ENCODE measurements at regions not wholly inside any gene's neighbourhood (a gene's known extent, or its start where the extent isn't known, plus 50 kb on each side); places are given as distances from the start of the nearest gene placed in this dataset.
"Not testable (repeated sequence)": the region's sequence is repeated elsewhere in the genome, so short reads cannot be mapped to it uniquely, and the experiment has no call there.

DNA sequence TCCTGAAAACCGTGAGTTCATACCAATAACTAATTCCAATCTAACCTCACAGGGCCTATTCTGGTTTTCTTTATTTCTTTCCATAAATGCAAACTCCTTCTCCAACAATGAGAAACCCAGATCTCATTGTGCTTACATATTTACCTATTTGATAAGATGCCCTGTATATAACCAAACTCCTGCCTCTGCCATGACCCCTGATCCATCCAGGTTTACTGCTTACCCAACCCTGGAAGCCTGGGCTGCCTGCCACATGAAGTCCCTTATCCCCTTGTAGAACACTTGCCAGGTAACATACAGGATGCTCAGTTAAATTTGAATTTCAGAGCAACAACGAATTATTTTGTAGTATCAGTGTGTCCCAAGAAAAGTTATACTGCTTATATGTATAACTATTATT lies 766.1 kb downstream of the LTN1 start:
- no peak for DNase-seq

DNA sequence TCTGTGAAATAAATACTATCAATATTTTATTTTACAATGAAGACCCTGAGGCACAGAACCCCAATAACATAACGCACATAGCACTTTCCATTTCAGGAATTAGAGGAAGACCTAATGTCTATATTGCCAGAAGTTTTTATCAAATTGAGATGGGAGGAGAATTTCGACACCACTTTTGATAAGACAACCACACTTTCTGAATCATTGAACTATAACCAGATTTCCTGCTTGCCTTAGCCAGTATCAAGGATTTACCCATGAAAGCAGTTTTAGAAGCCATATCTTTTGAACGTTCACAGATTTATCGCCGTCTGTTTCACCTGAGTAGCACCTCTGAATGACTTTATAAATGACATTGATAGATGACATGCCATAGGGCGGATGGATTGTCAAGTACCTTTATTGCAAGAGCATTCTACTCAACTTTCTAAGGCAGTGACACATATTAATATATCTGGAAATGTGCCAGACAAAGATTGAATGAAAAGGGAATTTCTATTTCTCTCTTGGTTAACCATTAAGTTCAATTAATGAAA lies 768.4 kb downstream of the LTN1 start:
- DNase-seq: no peak

DNA sequence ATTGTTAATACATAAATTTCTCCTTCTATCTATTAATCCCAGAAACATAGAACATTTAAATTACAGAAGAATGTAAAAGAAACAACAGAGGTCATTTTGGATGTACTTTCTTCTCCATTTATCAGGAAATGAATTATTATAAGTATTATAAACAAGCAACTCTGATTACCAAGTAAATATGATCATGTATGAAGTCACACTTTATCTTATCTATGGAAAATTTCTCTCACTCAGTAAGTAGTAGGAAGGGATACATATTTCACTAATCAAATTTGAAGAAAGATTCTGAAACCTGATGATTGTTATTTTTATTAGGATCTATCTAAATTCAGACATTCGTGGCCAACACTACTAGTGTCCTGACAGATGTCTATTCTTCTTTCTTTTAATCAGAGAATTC lies 770.7 kb downstream of the LTN1 start:
- DNase-seq: no peak

DNA sequence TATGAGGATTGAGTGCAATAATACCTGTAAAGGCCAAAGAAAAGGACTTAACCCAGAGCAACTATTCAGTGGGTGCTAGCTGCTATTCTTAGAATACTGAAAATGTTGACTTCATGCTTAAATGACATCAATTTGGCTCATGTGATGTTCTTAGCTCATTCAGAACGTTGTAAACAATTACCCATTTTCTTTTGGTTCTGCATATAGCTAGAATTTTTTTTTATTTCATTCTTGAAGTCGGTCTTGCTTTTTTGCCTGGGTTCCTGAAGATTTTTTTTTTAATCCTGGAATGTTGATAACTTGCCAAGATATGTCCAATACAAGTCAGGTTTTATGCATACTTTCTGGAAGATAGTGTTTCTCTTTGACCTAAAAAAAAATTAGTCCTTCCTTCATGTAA lies 772.0 kb downstream of the LTN1 start:
- no peak for DNase-seq

DNA sequence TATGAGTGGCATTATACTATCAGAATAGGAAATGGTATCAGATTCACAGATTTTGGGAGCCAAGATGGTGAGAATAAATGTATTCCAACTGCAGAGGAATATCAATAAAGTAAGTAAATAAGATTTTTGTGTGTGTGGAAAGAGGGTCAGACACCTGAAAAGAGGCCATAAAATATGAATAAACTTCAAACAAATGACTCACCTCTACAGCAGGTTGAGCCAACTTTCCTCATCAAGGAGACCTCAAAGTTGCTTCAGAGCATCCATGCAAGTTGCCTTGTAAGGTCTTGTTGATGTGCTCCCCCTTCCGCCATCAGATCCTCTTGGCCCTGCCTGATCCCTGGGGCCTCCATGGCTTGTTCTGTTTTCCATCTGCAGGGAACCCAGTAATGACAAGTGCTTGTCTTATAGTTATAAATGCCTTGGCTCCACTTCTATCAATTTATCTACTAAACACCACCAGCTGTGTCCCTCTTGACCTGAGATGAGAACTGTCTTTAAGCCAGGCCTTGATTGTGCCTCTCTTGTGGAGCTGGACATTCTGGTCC lies 775.6 kb downstream of the LTN1 start:
- DNase-seq: no peak

DNA sequence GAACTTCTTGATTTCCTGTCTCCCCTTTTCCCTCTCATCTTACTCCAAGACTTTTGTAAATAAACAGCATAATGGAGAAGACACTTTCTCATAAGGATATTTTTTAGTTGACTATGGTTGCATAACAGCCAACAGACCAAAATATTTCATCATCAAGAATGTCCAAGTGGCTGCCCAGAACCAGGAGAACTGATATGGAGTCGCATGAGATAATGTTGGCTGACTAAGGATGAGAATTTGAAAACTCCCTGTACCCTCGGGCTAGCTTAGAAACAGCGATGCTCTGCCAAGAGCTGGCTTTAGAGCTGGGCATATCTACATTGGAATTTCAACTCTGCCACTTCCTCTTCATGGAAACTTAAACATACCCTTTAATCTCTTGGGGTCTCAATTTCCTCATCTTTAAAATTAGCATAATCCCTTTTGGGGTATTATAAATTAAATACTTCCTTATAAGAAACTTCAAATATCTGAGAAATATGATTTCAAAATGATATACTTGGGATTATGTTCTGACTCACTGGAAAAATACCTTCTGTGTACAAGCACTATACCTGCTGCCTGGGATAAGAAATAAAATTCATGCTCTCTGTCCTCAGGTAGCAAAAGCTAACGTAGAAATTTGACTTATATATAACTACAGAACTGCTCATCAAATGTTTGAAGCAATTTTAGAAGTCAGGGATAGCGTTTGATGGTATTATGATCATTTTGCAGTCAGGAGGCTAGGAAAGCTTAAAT lies 777.3 kb downstream of the LTN1 start:
- DNase-seq: no peak

DNA sequence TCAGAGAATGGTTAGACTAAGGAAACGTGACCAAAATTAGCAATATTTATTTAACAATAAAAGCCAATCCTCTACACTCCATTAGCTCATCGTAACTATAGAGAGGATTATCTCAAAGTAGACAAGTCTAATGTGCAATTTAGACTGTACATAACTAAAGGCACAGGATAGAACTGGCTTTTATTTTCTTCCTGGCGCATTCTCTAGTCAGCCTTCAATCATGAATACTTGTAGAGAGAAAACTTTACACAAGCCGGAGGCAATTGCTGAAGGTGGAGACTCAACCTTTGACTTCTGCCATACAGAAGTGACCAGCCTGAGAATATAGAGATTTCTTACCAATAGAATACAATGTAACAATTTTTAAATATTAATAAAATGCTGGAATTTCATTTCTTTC lies 777.9 kb downstream of the LTN1 start:
- no peak for DNase-seq

DNA sequence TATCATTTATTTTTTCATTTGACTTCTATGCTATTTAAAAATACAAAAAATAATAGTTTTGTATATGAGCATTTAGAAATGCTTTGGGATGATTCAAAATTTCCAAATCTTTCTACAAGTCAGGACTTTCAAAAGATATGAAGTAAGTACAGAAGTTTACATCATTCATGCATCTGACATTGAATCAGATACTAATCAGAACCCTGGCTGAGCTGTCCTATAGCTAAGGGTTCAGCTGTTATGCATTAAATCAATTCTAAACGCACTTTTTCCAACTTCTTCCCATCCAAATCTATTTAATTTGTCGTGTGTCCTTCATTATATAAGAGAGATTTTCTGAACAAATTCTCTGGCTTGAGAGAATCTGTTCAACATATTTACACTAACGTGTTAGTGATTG lies 779.4 kb downstream of the LTN1 start:
- no peak for DNase-seq

DNA sequence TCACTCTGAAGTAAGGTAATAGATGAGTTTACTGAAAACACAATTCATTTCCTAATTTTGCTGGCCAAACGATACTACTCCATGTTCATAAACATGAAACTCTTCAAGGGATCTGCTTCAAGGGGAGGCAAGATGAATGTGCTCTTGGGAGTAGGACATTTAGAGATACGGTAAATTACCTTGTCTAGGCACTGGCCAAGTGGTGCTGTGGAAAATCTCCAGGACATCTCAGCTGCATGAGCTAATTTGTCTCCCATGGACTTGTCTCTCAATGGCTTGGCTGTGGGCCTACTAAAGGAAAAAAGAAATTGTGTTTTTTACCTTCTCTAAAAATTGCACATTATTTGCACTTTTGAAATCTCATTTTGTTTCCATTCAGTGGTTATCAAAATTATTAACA lies 780.6 kb downstream of the LTN1 start:
- no peak for DNase-seq

DNA sequence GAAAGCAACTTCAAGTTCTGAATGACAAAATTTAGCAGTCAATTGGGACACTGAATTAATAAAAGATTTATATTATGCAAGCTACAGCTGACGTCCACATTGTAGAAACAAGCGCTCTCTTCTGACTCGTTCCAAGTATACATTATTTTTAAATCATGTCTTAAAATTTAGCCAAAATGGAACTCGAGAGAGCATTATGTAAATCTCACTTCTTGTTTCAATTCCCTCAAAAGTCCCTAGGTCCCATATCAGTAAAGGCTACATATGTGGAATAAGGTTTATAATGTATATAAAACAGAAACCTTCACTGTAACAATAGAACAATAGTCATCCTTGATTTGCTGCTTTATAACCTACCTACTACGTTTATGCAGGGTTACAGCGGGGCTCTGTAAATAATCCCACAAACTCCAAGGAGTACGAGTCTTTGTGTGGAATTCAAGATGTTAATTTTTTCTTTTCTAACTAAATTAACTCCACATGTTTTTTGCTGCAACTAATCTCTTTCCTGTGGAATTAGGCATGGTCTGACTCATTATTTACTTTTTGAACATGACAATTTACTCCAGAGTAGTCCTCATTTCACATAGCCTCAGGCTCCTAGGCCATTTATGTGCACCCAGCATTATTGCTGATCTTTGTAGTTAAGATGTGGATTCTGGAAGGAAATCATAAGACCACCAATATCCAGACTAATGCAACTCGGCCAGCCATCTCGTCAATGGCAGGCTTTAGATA lies 785.1 kb downstream of the LTN1 start:
- no peak for DNase-seq

DNA sequence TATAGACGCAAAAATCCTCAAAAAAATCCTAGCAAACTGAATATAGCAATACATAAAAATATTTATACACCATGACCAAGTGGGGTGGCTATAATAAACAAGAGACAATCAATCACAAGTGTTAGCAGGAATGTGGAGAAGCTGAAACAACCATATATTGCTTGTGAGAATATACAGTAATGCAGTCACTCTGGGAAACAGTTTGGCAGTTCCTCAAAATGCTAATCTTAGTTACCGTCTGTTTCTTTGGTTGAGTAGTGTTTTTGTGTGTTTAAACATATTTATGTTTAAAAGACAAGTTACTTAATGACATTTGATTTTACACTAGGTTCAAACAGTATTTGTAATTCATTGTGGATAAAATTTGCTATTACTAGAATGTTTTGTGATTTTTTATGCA lies 792.0 kb downstream of the LTN1 start:
- DNase-seq: no peak

DNA sequence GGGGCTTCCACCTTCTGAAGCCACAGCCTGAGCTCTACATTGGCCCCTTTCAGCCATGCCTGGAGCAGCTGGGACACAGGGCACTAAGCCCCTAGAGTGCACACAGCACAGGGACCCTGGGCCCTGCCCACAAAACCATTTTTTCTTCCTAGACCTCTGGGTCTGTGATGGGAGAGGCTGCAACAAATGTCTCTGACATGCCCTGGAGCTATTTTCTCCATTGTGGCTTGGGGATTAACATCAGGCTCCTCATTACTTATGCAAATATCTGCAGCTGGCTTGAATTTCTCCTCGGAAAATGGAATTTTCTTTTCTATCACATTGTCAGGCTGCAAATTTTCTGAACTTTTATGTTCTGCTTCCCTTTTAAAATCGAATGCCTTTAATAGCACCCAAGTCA lies 795.7 kb downstream of the LTN1 start:
- DNase-seq: no peak

DNA sequence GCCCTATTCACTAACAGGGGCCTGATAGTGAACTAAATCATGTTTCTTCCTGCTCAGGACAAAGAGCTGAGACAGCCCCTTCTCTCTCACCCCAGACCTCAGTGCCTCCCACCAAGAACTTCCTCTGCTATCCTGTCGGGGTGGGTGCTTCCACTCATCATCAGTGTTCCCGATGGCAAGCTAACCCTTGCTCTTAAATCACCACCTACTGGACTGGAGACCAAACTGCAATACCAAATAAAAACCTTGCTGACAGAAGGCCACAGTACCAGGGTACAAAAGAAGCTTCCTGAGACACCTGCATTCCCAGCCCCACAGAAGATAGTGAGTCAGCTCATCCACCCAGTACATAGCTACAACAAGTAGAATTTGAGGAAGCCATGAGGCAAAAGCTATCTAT lies 799.5 kb downstream of the LTN1 start:
- peak in 1 of 2 donors; percentile 11 for DNase-seq

DNA sequence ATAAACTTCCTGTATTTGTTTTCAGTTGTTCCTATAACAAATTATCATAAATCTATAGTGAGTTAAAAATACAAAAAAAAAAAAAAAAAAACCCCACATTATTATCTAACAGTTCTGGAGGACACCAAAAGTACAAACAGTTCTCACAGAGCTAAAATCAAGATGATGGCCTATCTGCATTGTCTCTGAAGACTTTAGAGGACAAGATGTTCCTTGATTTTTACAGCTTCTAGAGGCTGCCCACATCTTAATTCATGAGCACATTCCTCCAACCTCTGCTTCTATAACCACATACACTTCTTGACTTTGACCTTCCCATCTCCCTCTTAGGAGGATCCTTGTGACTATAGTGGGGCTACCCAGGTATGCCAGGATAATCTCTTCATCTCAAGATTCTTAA lies 806.1 kb downstream of the LTN1 start:
- DNase-seq: no peak

DNA sequence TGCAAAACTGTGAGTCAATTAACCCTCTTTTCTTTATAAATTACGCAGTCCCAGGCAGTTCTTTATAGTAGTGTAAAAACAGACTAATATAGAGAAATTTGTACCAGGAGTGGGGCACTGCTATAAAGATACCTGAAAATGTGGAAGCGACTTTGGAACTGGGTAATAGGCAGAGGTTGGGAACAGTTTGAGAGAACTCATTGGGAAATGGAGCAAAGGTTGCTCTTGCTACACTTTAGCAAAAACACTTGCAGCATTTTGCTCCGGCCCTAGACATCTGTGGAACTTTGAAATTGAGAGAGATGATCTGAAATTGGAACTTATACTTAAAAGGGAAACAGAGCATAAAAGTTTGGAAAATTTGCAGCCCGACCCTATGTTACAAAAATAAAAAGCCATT lies 810.9 kb downstream of the LTN1 start:
- no peak for DNase-seq

DNA sequence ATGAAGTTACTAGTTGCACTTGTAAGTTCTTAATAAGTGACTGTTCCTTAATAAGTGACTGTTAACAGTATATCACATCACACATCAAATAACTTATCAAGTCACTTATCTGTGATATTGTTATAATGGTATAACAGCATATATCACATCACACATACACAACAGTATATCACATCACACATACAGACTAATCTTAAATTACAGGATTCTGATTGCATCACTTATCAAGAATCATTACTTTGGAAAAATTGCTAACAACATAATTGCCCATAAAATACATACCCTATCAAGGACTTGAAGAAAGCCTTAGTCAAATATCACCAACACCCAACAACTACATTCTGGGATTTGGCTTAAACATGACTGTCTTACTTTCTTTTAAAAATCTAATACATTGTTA lies 813.5 kb downstream of the LTN1 start:
- no peak for DNase-seq

DNA sequence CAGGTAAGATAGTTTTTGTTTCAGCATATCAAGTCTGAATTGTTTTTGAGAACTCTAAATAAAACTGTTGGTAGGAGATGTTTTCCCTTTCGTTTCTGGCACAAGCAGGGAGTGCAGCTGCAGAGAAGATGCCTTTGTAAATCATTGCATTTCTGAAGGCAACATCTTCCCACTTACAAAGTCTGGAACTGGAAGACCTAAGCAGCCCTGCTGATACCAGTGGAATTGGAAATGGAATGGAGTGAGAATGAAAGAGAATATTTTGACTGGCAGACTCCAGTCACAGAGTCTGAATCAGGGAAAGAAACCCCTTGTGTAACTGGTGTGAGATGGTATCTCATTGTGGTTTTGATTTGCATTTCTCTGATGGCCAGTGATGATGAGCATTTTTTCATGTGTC lies 815.6 kb downstream of the LTN1 start:
- no peak for DNase-seq

DNA sequence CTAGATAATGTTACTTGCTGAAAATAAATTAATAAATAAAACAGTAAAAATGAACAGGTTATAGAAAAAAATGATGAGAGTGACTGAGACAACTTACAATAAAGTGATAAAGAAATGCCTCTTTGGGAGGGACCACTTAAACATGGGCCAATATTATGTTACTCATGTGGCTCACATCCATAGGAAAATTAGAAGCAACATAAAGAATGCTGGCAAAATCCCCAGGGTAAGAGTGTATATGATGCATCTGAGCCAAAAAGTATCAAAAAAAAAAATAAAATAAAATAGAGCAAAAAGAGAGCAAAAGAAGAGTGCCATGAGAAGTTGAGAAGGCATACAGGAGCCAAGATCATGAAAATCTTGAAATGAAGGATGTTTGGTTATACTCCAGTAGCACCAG lies 818.0 kb downstream of the LTN1 start:
- no peak for DNase-seq

DNA sequence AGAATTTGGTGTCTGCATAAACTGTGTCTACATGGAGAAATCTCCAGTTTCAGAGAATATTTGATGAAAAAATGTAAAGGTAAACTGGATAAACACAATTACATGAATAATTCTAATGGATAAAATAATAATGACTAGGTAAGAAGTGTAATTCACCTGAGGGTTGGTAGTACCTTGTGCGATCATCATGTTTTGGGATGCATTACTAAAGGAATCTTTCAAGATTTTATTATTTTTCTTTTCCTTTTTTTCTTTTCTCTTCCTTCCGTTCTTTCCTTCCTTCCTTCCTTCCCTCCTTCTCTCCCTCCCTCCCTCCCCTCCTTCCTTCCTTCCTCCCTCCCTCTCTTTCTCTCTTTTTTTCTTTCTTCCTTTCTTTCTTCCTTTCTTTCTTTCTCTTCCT lies 818.7 kb downstream of the LTN1 start:
- DNase-seq: no peak

DNA sequence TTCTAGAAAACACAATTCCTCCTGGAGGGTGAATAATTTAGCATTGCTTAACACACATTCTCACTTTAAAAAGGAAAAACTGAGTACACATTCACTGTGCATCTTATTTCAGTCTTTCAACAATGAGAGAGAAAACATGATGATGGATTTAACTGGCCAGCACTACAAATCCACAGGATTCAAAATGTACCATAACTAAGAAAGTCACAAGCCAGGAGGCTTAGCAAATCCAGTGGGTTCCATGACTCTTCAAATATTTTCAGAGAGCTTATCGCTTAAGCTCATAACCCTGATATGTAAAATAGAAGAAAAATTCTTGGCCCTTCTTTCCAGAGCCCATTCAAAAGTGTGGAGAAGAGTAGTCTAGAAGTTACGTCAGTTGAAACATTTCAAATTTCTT lies 820.3 kb downstream of the LTN1 start:
- DNase-seq: no peak

DNA sequence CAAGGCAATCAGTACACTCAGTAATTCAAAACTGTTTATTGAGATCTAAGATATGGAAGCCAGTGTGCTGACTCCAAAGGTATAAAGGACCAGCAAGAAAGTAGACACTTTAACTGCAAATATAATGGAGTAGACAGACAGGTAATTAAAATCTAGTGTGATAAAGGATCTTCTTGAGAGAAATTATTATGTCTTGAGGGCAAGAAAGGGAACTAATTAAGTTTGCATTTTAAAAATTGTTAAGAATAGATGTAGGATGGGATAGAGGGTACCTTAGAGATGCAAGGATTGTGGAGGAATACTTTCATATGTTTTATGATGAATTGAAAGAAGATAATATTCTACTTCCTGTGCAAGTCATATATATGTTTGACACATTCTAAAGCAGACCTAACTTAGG lies 825.3 kb downstream of the LTN1 start:
- DNase-seq: no peak

DNA sequence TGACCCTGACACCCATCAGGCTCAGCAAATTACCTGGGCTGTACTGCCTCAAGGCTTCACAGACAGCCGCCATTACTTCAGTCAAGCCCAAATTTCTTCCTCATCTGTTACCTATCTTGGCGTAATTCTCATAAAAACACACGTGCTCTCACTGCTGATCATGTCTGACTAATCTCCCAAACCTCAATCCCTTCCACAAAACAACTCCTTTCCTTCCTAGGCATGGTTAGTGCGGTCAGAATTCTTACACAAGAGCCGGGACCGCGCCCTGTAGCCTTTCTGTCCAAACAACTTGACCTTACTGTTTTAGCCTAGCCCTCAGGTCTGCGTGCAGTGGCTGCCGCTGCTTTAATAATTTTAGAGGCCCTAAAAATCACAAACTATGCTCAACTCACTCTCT lies 828.2 kb downstream of the LTN1 start:
- DNase-seq: not testable (repeated sequence)

DNA sequence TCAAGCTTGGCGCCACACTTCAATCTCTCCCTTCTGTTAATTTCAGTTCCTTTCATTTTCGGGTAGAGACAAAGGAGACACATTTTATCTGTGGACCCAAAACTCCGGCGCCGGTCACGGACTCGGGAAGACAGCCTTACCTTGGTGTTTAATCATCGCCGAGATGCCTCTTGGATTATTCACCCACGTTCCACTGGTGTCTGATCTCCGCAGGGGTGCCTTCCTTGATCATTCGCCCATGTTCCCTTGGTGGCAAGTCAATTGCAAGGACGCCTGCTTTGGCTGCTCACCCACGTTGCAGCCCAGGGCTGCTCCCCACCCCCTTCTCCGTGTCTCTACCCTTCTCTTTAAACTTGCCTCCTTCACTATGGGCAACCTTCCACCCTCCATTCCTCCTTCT lies 830.6 kb downstream of the LTN1 start:
- not testable (repeated sequence) for DNase-seq

DNA sequence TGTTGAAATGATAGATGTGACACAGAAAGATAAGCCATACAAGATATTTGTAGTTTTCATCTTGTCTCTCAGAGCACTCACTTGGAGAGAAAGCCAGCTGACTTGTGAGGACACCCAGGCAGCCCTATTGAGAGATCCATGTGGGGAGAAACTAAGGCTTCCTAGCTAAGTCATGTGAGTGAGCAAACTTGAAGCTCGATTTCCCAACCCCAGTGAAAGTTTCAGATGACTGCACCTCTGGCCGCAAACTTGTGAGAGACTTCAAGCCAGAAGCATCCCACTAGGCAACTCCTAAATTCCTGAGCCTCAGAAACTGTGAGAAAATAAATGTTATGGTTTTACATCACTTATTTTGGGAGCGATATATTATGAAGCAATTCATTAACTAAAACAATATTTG lies 832.3 kb downstream of the LTN1 start:
- DNase-seq: no peak

Data from inflammatory macrophage (primary cell).